ENCODE measurements at regions not wholly inside any gene's neighbourhood (a gene's known extent, or its start where the extent isn't known, plus 50 kb on each side); places are given as distances from the start of the nearest gene placed in this dataset.

DNA sequence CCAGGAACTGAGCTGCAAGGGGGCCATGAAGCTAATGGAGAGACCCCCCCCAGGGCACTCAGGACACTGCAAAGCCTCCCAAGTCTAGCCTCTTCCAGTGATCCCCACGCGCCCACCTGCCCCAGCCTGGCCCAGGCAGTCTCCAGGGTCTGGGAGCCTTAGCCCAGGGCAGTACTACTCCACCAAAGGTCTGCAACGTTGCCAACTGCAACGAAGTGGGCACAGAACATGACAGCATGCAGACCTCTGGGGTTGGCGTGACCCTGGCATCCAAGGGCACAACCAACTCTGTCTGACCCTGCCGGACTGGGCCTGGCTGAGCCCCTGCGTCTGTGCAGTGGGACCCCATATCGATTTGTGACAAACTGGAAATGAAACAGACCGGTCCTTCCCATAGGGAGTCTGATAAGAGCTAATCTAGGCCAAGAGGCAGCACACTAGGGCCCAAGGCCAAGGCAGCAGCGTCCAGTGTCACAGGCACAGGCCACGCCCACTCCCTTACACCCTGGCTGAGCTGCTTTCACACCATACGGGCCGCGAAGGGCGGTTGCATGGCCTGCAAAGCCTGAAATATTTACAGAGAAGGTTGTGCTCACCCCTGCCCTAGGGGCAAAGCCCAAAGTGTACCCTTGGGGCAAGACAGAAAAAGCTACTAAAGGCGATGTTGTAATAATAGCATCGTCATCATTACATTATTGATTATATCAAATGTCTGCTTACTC is 76.7 kb downstream of the NCOR2 start:
- Histone ChIP-seq H3K36me3 (replicated peaks; ENCODE audit: insufficient read depth, low read length) (no peaks in the 10 kb centered on the region), H3K4me2 (ENCODE audit: low read depth, low read length) (no peak overlapping the region), H3K79me2 (ENCODE audit: low read length) (peaks cover 43% of the 10 kb centered on the region; the same call in 1 of the 2 replicates), H3K27ac (ENCODE audit: low read length) (no peak overlapping the region), H2AFZ (ENCODE audit: low read length) (no peak overlapping the region), H3K4me1 (ENCODE audit: low read length) (no peaks in the 10 kb centered on the region), H3K4me3 (ENCODE audit: low read length) (no peak overlapping the region), H3F3A (ENCODE audit: insufficient read depth, low read length) (no peaks in the 10 kb centered on the region), H3K9ac (ENCODE audit: low read length) (no peak overlapping the region), H3K9me2 (replicated peaks; ENCODE audit: insufficient read depth, low read length) (no peaks in the 10 kb centered on the region), H4K20me1 (ENCODE audit: insufficient read depth, low read length) (no peaks in the 10 kb centered on the region), H3K9me3 (replicated peaks; ENCODE audit: insufficient read depth, low read length) (no peaks in the 10 kb centered on the region), H3K27me3 (replicated peaks; ENCODE audit: insufficient read depth, low read length) (no peaks in the 10 kb centered on the region)
- DNase-seq: no peak
- TF ChIP-seq, protein P1, sequence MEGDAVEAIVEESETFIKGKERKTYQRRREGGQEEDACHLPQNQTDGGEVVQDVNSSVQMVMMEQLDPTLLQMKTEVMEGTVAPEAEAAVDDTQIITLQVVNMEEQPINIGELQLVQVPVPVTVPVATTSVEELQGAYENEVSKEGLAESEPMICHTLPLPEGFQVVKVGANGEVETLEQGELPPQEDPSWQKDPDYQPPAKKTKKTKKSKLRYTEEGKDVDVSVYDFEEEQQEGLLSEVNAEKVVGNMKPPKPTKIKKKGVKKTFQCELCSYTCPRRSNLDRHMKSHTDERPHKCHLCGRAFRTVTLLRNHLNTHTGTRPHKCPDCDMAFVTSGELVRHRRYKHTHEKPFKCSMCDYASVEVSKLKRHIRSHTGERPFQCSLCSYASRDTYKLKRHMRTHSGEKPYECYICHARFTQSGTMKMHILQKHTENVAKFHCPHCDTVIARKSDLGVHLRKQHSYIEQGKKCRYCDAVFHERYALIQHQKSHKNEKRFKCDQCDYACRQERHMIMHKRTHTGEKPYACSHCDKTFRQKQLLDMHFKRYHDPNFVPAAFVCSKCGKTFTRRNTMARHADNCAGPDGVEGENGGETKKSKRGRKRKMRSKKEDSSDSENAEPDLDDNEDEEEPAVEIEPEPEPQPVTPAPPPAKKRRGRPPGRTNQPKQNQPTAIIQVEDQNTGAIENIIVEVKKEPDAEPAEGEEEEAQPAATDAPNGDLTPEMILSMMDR (IDR thresholded peaks at IDR 0.05; ENCODE audit: low read length): no peak
- TF ChIP-seq EZH2 (optimal IDR thresholded peaks at IDR 0.05; ENCODE audit: low read depth, low read length) (no peak), EZH2phosphoT487 (IDR thresholded peaks at IDR 0.05; ENCODE audit: low read length) (no peak)

DNA sequence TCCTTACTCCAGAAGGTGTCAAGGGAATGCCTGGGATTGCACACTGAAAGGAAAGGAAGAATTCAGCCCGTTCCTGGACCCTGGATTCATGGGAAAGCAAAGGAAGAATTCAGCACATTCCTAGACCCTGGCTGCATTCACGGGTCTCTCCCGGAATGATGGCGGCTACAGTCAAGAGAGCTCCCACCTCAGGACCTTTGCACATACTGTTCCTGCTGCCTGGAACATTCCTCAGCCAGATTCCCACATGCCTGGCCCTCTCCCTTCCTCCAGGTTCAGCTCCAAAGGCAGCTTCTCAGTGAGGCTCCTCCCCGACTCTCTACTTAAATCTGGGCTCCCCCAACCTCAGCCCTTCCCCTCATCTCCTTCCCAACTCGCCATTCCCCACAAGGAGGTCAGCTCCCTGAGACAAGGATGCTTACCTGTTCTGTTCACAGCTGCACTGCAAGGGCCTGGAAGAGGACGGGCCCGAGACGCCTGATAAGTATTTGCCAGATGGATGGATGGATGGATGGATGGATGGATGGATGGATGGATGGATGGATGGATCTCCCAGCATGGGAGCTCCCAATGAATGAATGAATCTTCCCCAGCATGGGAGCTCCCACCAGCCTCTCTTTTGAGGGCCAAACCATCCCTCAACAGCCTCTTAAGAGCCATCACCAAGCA is 77.4 kb downstream of the NCOR2 start:
- Histone ChIP-seq H4K20me1 (ENCODE audit: insufficient read depth, low read length) (no peaks in the 10 kb centered on the region), H3K27ac (ENCODE audit: low read length) (no peak overlapping the region), H3K9me2 (replicated peaks; ENCODE audit: insufficient read depth, low read length) (no peaks in the 10 kb centered on the region), H3K79me2 (ENCODE audit: low read length) (peaks cover 41% of the 10 kb centered on the region; the same call in 1 of the 2 replicates), H2AFZ (ENCODE audit: low read length) (no peak overlapping the region), H3K4me2 (ENCODE audit: low read depth, low read length) (no peak overlapping the region), H3F3A (ENCODE audit: insufficient read depth, low read length) (no peaks in the 10 kb centered on the region), H3K9me3 (replicated peaks; ENCODE audit: insufficient read depth, low read length) (no peaks in the 10 kb centered on the region), H3K9ac (ENCODE audit: low read length) (no peak overlapping the region), H3K4me3 (ENCODE audit: low read length) (no peak overlapping the region), H3K4me1 (ENCODE audit: low read length) (no peaks in the 10 kb centered on the region), H3K27me3 (replicated peaks; ENCODE audit: insufficient read depth, low read length) (no peaks in the 10 kb centered on the region), H3K36me3 (replicated peaks; ENCODE audit: insufficient read depth, low read length) (no peaks in the 10 kb centered on the region)
- DNase-seq: no peak
- TF ChIP-seq EZH2 (optimal IDR thresholded peaks at IDR 0.05; ENCODE audit: low read depth, low read length): no peak
- TF ChIP-seq, protein P1 (IDR thresholded peaks at IDR 0.05; ENCODE audit: low read length): no peak
- TF ChIP-seq EZH2phosphoT487 (IDR thresholded peaks at IDR 0.05; ENCODE audit: low read length): no peak

DNA sequence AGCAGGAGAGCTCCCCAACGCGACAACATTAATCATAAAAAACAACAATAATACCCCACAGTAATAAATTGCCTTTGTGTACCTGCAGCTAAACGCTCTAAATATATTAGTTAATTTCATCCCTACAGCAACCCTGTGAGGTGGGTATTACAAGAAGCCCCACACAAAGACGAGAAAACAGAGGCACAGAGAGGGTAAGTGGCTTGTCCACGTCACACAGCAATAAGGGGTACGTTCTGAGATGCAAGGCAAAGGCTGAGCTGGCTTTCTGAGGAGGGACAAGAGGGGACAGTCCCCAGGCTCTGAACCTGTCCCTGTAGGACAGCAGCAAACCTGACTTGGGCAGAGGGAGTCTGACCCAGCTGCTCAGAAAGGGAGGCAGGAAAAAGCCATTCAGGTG is 78.2 kb downstream of the NCOR2 start:
- no peak for DNase-seq
- Histone ChIP-seq H3K4me1 (ENCODE audit: low read length) (no peaks in the 10 kb centered on the region), H4K20me1 (ENCODE audit: insufficient read depth, low read length) (no peaks in the 10 kb centered on the region), H3K4me2 (ENCODE audit: low read depth, low read length) (no peak overlapping the region), H3K79me2 (ENCODE audit: low read length) (peaks cover 36% of the 10 kb centered on the region; the same call in 1 of the 2 replicates), H3K27me3 (replicated peaks; ENCODE audit: insufficient read depth, low read length) (no peaks in the 10 kb centered on the region), H3F3A (ENCODE audit: insufficient read depth, low read length) (no peaks in the 10 kb centered on the region), H3K9me3 (replicated peaks; ENCODE audit: insufficient read depth, low read length) (no peaks in the 10 kb centered on the region), H3K9ac (ENCODE audit: low read length) (no peak overlapping the region), H3K27ac (ENCODE audit: low read length) (no peak overlapping the region), H2AFZ (ENCODE audit: low read length) (no peak overlapping the region), H3K4me3 (ENCODE audit: low read length) (no peak overlapping the region), H3K9me2 (replicated peaks; ENCODE audit: insufficient read depth, low read length) (no peaks in the 10 kb centered on the region), H3K36me3 (replicated peaks; ENCODE audit: insufficient read depth, low read length) (no peaks in the 10 kb centered on the region)
- TF ChIP-seq EZH2 (optimal IDR thresholded peaks at IDR 0.05; ENCODE audit: low read depth, low read length) (no peak), EZH2phosphoT487 (IDR thresholded peaks at IDR 0.05; ENCODE audit: low read length) (no peak)
- TF ChIP-seq, protein P1 (IDR thresholded peaks at IDR 0.05; ENCODE audit: low read length): no peak
